Thoracic aorta (tissue), 2 donors: ENCODE measurements at regions not wholly inside any gene's neighbourhood (a gene's known extent, or its start where the extent isn't known, plus 50 kb on each side); places are given as distances from the start of the nearest gene placed in this dataset.

Source experiments
- ATAC-seq: fragments of 150-250 bp; one replicate; pipeline ENCODE4 v1.8.0; 2017; ENCODE audit warnings: low read depth; ENCODE audit not compliant: insufficient number of reproducible peaks, low FRiP score
- DNase-seq: peaks from one replicate; pipeline ENCODE4 v3.0.0-alpha.2; 2020; ENCODE audit warnings: low spot score
- H3K27ac ChIP-seq, 2 donors: fragments of 200-600 bp; sonication (generic); 1 replicate in 1 of 2; 2 replicates in 1 of 2; pipeline ENCODE4 v1.5.1; 2016; ENCODE audit warnings: mild to moderate bottlenecking in 2 of 2, moderate library complexity in 2 of 2
- H3K27me3 ChIP-seq: fragments of 200-600 bp; sonication (generic); replicated peaks from 2 replicates; pipeline ENCODE4 v1.6.0; 2016; ENCODE audit warnings: mild to moderate bottlenecking; ENCODE audit not compliant: insufficient read depth
- H3K36me3 ChIP-seq: fragments of 200-600 bp; sonication (generic); one replicate; pipeline ENCODE4 v1.5.1; 2016
- H3K4me1 ChIP-seq, 2 donors: fragments of 200-600 bp; sonication (generic); 1 replicate in 1 of 2; 2 replicates in 1 of 2; pipeline versions ENCODE4 v1.5.1 to v1.6.0; 2016; ENCODE audit warnings: low read depth in 2 of 2, mild to moderate bottlenecking in 1 of 2; ENCODE audit not compliant: control insufficient read depth in 1 of 2
- H3K4me3 ChIP-seq: fragments of 200-600 bp; sonication (generic); 2 replicates; pipeline ENCODE4 v1.5.1; 2016; ENCODE audit warnings: mild to moderate bottlenecking
- H3K9me3 ChIP-seq: fragments of 200-600 bp; sonication (generic); 2 replicates; pipeline ENCODE4 v1.5.1; 2016
- TF ChIP-seq, protein P1 (sequence below): fragments of 200-600 bp; sonication (generic); IDR thresholded peaks from one replicate; pipeline ENCODE4 v1.5.1; 2019; ENCODE audit warnings: antibody characterized with exemption

DNA sequence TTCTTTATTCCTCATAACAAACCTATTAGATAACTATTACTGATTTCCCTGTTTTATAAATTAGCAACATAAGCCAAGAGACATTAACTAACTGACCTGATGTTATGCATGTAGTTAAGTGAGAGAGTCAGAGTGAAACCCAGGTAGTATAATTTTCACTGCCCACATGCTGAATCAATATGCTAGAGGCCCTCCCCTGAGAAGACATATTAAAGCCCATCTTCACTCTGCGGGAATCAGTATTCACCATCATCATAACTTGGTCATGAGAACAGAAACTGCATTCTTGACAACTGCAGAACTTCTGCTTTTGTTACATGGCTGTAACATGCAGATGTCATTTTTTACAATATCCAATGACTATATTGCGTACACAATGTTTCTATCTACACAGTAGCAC is 1324.3 kb downstream of the ARAP2 start:
- Histone ChIP-seq H3K36me3 (no peaks in the 10 kb centered on the region), H3K27ac (no peak overlapping the region), H3K4me1 (no peaks in the 10 kb centered on the region), H3K4me3 (no peak overlapping the region), H3K9me3 (no peaks in the 10 kb centered on the region), H3K27me3 (no peaks in the 10 kb centered on the region)
- no peak for DNase-seq
- ATAC-seq: no peak
- TF ChIP-seq, protein P1, sequence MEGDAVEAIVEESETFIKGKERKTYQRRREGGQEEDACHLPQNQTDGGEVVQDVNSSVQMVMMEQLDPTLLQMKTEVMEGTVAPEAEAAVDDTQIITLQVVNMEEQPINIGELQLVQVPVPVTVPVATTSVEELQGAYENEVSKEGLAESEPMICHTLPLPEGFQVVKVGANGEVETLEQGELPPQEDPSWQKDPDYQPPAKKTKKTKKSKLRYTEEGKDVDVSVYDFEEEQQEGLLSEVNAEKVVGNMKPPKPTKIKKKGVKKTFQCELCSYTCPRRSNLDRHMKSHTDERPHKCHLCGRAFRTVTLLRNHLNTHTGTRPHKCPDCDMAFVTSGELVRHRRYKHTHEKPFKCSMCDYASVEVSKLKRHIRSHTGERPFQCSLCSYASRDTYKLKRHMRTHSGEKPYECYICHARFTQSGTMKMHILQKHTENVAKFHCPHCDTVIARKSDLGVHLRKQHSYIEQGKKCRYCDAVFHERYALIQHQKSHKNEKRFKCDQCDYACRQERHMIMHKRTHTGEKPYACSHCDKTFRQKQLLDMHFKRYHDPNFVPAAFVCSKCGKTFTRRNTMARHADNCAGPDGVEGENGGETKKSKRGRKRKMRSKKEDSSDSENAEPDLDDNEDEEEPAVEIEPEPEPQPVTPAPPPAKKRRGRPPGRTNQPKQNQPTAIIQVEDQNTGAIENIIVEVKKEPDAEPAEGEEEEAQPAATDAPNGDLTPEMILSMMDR: no peak

DNA sequence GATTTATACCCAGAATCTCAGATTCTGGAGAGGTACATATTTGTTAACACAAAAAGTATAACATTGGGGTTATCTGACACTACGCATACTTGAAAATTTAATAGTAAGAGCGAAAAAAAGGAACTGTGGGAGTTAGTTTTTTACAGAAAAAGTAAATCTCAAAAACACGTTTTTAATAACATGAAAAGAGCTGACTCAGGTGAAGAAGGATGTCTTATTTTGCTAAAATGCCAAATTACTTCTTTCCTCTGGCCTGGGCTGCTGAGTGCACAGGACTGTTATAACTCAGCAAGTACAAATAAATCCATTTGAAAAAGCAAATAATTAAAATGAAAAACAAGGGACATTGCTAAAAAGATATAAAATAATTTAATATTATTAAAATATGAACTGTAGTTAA is 1322.9 kb downstream of the ARAP2 start:
- DNase-seq: no peak
- Histone ChIP-seq H3K27ac (no peak overlapping the region), H3K4me1 (no peaks in the 10 kb centered on the region), H3K4me3 (no peak overlapping the region), H3K36me3 (no peaks in the 10 kb centered on the region), H3K27me3 (no peaks in the 10 kb centered on the region), H3K9me3 (no peaks in the 10 kb centered on the region)
- no peak for ATAC-seq
- TF ChIP-seq, protein P1: no peak

DNA sequence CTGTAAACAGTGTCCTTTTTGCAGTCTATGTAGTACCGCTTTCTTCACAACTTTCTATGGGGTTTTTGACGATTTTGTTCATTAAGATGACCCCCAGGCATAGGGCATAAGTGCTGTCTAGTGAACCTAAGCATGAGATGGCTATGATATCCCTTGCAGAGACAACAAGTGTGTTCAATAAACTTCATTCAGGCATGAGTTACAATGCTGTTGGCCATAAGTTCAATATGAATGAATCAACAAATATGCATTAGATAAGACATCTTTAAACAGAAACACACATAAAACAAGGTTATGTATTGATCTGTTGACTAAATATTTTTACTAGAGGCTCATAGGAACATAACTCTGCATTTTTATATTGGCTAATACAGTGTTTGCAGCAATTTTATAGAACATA is 1322.0 kb downstream of the ARAP2 start:
- TF ChIP-seq, protein P1: no peak
- ATAC-seq: no peak
- H3K27ac ChIP-seq: no peak overlapping the region

DNA sequence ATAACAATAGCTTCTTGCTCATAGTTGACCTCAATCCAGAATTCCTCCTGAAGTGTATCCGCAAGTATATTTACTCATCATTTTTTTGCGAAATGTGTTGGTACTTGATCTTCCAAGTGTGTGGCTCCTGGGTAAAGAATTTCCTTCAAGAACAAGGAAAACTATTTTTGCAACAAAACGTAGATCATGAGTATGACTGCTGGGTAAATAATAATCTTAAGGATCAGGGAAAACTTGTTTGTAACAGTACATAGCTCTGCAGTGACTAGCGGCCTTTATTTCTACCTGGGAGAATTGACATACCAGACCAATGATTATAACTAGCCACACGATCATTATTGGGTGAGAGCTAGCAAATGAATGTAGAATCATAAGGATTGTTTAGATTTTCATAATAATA is 1311.7 kb downstream of the ARAP2 start:
- Histone ChIP-seq H3K27me3 (no peaks in the 10 kb centered on the region), H3K4me3 (no peak overlapping the region), H3K36me3 (no peaks in the 10 kb centered on the region), H3K9me3 (no peaks in the 10 kb centered on the region), H3K27ac (no peak overlapping the region), H3K4me1 (no peaks in the 10 kb centered on the region)
- ATAC-seq (no peak), DNase-seq (no peak)
- TF ChIP-seq, protein P1: no peak

More for the DNA sequence above, 1322.0 kb downstream of the ARAP2 start:
- H3K27me3 ChIP-seq: no peaks in the 10 kb centered on the region
- H3K4me1 ChIP-seq: no peaks in the 10 kb centered on the region
- no peak overlapping the region for H3K4me3 ChIP-seq
- no peak for DNase-seq
- no peaks in the 10 kb centered on the region for H3K36me3 ChIP-seq
- no peaks in the 10 kb centered on the region for H3K9me3 ChIP-seq

DNA sequence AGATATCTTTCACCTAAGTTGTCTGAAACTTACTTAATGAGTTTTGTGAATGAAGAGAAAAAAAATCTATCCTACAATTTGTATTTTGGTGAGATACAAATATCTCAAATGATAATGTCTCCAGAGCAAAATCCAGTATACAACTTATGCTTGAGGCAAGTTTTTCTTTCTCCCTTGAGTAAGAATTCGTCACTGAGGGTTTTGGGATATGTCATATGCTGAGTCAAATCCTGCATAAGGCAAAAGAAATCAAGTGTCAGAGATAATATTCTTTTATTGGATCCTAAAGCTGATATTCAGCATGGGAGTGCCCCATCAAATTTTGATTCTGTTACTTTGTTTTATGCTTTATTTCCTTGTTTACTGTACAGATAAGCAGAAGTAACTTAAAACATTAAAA is 1308.6 kb downstream of the ARAP2 start:
- Histone ChIP-seq H3K9me3 (no peaks in the 10 kb centered on the region), H3K36me3 (no peaks in the 10 kb centered on the region), H3K4me1 (no peaks in the 10 kb centered on the region), H3K27me3 (no peaks in the 10 kb centered on the region), H3K4me3 (no peak overlapping the region), H3K27ac (no peak overlapping the region)
- no peak for DNase-seq
- TF ChIP-seq, protein P1: no peak
- ATAC-seq: no peak
